Inflammatory macrophage treated with lipopolysaccharide for 4 hours (primary cell): ENCODE measurements at regions not wholly inside any gene's neighbourhood (a gene's known extent, or its start where the extent isn't known, plus 50 kb on each side); places are given as distances from the start of the nearest gene placed in this dataset.
"Not testable (repeated sequence)": the region's sequence is repeated elsewhere in the genome, so short reads cannot be mapped to it uniquely, and the experiment has no call there.

Experiments used
- DNase-seq: peaks from one replicate; pipeline ENCODE4 v3.0.0-alpha.2; 2020

- no peak for DNase-seq
Observed at GRCh38 chr5:67673618-67674017, 477.0 kb upstream of the CD180 start.

- DNase-seq: no peak
Observed at GRCh38 chr5:67673180-67673579, 476.6 kb upstream of the CD180 start.

GRCh38 chr5:67672636-67673035, 476.0 kb upstream of the CD180 start:
- peak; percentile 17 for DNase-seq

- no peak for DNase-seq
Observed at GRCh38 chr5:67669916-67670315, 473.3 kb upstream of the CD180 start.

- DNase-seq: no peak
Observed at GRCh38 chr5:67660149-67660548, 463.6 kb upstream of the CD180 start.

GRCh38 chr5:67659288-67659687, 462.7 kb upstream of the CD180 start:
- DNase-seq: no peak

- no peak for DNase-seq
Observed at GRCh38 chr5:67657055-67657454, 460.5 kb upstream of the CD180 start.

- no peak for DNase-seq
Observed at GRCh38 chr5:67652201-67652600, 455.6 kb upstream of the CD180 start.

- no peak for DNase-seq
Observed at GRCh38 chr5:67651180-67651579, 454.6 kb upstream of the CD180 start.

- no peak for DNase-seq
Observed at GRCh38 chr5:67648201-67648671, 451.6 kb upstream of the CD180 start.

- no peak for DNase-seq
Observed at GRCh38 chr5:67647772-67648171, 451.2 kb upstream of the CD180 start.

- DNase-seq: no peak
Observed at GRCh38 chr5:67644221-67644920, 447.8 kb upstream of the CD180 start.

- DNase-seq: no peak
Observed at GRCh38 chr5:67643536-67643935, 446.9 kb upstream of the CD180 start.

- no peak for DNase-seq
Observed at GRCh38 chr5:67639976-67640375, 443.4 kb upstream of the CD180 start.

- peak; percentile 21 for DNase-seq
Observed at GRCh38 chr5:67639313-67639712, 442.7 kb upstream of the CD180 start.

- no peak for DNase-seq
Observed at GRCh38 chr5:67636850-67637524, 440.4 kb upstream of the CD180 start.

GRCh38 chr5:67636091-67636490, 439.5 kb upstream of the CD180 start:
- no peak for DNase-seq

- DNase-seq: not testable (repeated sequence)
Observed at GRCh38 chr5:67627079-67627478, 430.5 kb upstream of the CD180 start.

- DNase-seq: no peak
Observed at GRCh38 chr5:67623078-67623477, 426.5 kb upstream of the CD180 start.

GRCh38 chr5:67620424-67621397, 424.1 kb upstream of the CD180 start:
- no peak for DNase-seq

GRCh38 chr5:67619636-67620035, 423.0 kb upstream of the CD180 start:
- DNase-seq: no peak

- no peak for DNase-seq
Observed at GRCh38 chr5:67619235-67619634, 422.6 kb upstream of the CD180 start.

GRCh38 chr5:67617051-67617450, 420.5 kb upstream of the CD180 start:
- DNase-seq: no peak
